Ovary (tissue), 3 donors: ENCODE measurements at regions not wholly inside any gene's neighbourhood (a gene's known extent, or its start where the extent isn't known, plus 50 kb on each side); places are given as distances from the start of the nearest gene placed in this dataset.
A peak's percentile ranks its signal among the peaks of the same experiment; 100 is the strongest.

Experiments
- POLR2A ChIP-seq: fragments of 450-650 bp; IDR thresholded peaks from one replicate; pipeline ENCODE4 v1.6.1; 2017; ENCODE audit warnings: antibody characterized with exemption, mild to moderate bottlenecking, moderate library complexity
- TF ChIP-seq, protein P1 (sequence below), 3 donors: fragments of 450-650 bp in 2 of 3; fragments of 200-600 bp in 1 of 3; IDR thresholded peaks; one replicate each; pipeline versions ENCODE4 v1.5.1 to v1.8.0; 2016 to 2022; ENCODE audit warnings: antibody characterized with exemption in 3 of 3, mild to moderate bottlenecking in 1 of 3
- donor health status: DM: no; HTN: no; CAD: no.

DNA sequence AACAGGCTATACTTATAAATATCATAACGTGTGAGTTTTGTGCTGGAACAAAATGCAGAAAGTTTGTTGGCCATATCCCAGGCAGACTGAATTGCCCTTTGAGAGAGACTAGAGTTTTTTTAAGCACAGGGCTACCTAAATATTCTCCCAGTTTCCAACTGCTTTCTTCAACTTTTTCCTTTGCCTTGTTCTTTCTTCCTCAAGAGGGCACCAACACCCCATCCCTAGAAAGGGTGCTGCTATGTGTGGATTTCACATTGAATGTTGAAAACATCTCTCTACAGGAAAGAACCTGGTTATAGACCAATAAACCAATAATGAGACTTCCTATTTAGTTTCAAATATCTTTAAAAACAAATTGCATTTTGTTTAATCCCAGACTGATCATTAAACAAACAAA is 87.9 kb downstream of the ICOS start:
- TF ChIP-seq, protein P1, sequence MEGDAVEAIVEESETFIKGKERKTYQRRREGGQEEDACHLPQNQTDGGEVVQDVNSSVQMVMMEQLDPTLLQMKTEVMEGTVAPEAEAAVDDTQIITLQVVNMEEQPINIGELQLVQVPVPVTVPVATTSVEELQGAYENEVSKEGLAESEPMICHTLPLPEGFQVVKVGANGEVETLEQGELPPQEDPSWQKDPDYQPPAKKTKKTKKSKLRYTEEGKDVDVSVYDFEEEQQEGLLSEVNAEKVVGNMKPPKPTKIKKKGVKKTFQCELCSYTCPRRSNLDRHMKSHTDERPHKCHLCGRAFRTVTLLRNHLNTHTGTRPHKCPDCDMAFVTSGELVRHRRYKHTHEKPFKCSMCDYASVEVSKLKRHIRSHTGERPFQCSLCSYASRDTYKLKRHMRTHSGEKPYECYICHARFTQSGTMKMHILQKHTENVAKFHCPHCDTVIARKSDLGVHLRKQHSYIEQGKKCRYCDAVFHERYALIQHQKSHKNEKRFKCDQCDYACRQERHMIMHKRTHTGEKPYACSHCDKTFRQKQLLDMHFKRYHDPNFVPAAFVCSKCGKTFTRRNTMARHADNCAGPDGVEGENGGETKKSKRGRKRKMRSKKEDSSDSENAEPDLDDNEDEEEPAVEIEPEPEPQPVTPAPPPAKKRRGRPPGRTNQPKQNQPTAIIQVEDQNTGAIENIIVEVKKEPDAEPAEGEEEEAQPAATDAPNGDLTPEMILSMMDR (IDR thresholded peaks at IDR 0.05) = peak in 2 of 3 donors; percentile 18 to 32
- TF ChIP-seq POLR2A = no peak
